ENCODE measurements at regions not wholly inside any gene's neighbourhood (a gene's known extent, or its start where the extent isn't known, plus 50 kb on each side); places are given as distances from the start of the nearest gene placed in this dataset.

- no peak overlapping the region for H3K9ac ChIP-seq (ENCODE audit: low read length)
- no peak overlapping the region for H2AK5ac ChIP-seq (ENCODE audit: low read length)
- no peak overlapping the region for H2BK12ac ChIP-seq (ENCODE audit: low read length)
- H4K91ac ChIP-seq (ENCODE audit: low read depth, low read length) = no peak overlapping the region
- no peaks in the 10 kb centered on the region for H3K27me3 ChIP-seq (ENCODE audit: insufficient read depth, low read length)
- no peaks in the 10 kb centered on the region for H3K36me3 ChIP-seq (ENCODE audit: control insufficient read depth in 1 of 2, insufficient read depth in 2 of 2, low read length in 2 of 2)
- H2BK120ac ChIP-seq (ENCODE audit: insufficient read depth, low read length, poor library complexity) = no peak overlapping the region
- no peak overlapping the region for H3K14ac ChIP-seq (ENCODE audit: low read length)
- no peak overlapping the region for H3K4ac ChIP-seq (ENCODE audit: low read depth, low read length)
- no peak overlapping the region for H4K8ac ChIP-seq (ENCODE audit: low read depth, low read length)
- no peak overlapping the region for H2BK5ac ChIP-seq (ENCODE audit: low read depth, low read length, poor library complexity)
- no peak overlapping the region for H3K18ac ChIP-seq (ENCODE audit: low read length)
- H4K12ac ChIP-seq (ENCODE audit: low read depth, low read length) = no peak overlapping the region
- no peaks in the 10 kb centered on the region for H3K79me2 ChIP-seq (ENCODE audit: control insufficient read depth, insufficient read depth, low read length, poor library complexity)
- no peaks in the 10 kb centered on the region for H3K79me1 ChIP-seq (ENCODE audit: low read length)
- no peak overlapping the region for H3K23ac ChIP-seq (ENCODE audit: low read length)
- peak; percentile 51 to 64 for DNase-seq
- no peak overlapping the region for H3K27ac ChIP-seq (ENCODE audit: low read depth, low read length)
- H3K4me2 ChIP-seq (ENCODE audit: low read length) = no peak overlapping the region
- WGBS (ENCODE audit: extremely low coverage, insufficient coverage, insufficient read length) = no CpG with 5 or more reads among the region's 7 CpGs
- no peaks in the 10 kb centered on the region for H3K4me1 ChIP-seq (ENCODE audit: control insufficient read depth in 1 of 2, insufficient read depth in 2 of 2, low read length in 2 of 2)
- no peak overlapping the region for H2AFZ ChIP-seq (ENCODE audit: insufficient read depth, low read length, poor library complexity)
- H3K9me3 ChIP-seq (ENCODE audit: insufficient read depth, low read depth, low read length) = no peaks in the 10 kb centered on the region
- no peak overlapping the region for H3K4me3 ChIP-seq (ENCODE audit: low read depth, low read length)
Measured at GRCh38 chr7:54831644-54832095, 72.7 kb upstream of the SEC61G start.

- no CpG with 5 or more reads among the region's 39 CpGs for WGBS (ENCODE audit: extremely low coverage, insufficient coverage, insufficient read length)
- H2AFZ ChIP-seq (ENCODE audit: insufficient read depth, low read length, poor library complexity) = no peak overlapping the region
- H3K9me3 ChIP-seq (ENCODE audit: insufficient read depth, low read depth, low read length) = no peaks in the 10 kb centered on the region
Measured at GRCh38 chr7:54833001-54833467, 74.0 kb upstream of the SEC61G start.

GRCh38 chr7:54837168-54837567 is 78.2 kb upstream of the SEC61G start:
- H3K9me3 ChIP-seq (ENCODE audit: insufficient read depth, low read depth, low read length) = no peaks in the 10 kb centered on the region
- no peak overlapping the region for H2BK5ac ChIP-seq (ENCODE audit: low read depth, low read length, poor library complexity)
- H4K91ac ChIP-seq (ENCODE audit: low read depth, low read length) = no peak overlapping the region
- H3K79me1 ChIP-seq (ENCODE audit: low read length) = no peaks in the 10 kb centered on the region
- no peak overlapping the region for H2BK12ac ChIP-seq (ENCODE audit: low read length)
- H3K79me2 ChIP-seq (ENCODE audit: control insufficient read depth, insufficient read depth, low read length, poor library complexity) = no peaks in the 10 kb centered on the region
- H4K8ac ChIP-seq (ENCODE audit: low read depth, low read length) = no peak overlapping the region
- no peak overlapping the region for H3K23ac ChIP-seq (ENCODE audit: low read length)
- no peak overlapping the region for H3K18ac ChIP-seq (ENCODE audit: low read length)
- peak in 1 of 2 donors; percentile 9 for DNase-seq
- H3K4me3 ChIP-seq (ENCODE audit: low read depth, low read length) = no peak overlapping the region
- H3K36me3 ChIP-seq (ENCODE audit: control insufficient read depth in 1 of 2, insufficient read depth in 2 of 2, low read length in 2 of 2) = no peaks in the 10 kb centered on the region
- no peaks in the 10 kb centered on the region for H3K4me1 ChIP-seq (ENCODE audit: control insufficient read depth in 1 of 2, insufficient read depth in 2 of 2, low read length in 2 of 2)
- H2BK120ac ChIP-seq (ENCODE audit: insufficient read depth, low read length, poor library complexity) = no peak overlapping the region
- H3K4me2 ChIP-seq (ENCODE audit: low read length) = no peak overlapping the region
- no CpG with 5 or more reads among the region's 7 CpGs for WGBS (ENCODE audit: extremely low coverage, insufficient coverage, insufficient read length)
- no peak overlapping the region for H2AK5ac ChIP-seq (ENCODE audit: low read length)
- no peak overlapping the region for H3K9ac ChIP-seq (ENCODE audit: low read length)
- H3K27ac ChIP-seq (ENCODE audit: low read depth, low read length) = no peak overlapping the region
- H2AFZ ChIP-seq (ENCODE audit: insufficient read depth, low read length, poor library complexity) = no peak overlapping the region
- H3K14ac ChIP-seq (ENCODE audit: low read length) = no peak overlapping the region
- no peak overlapping the region for H4K12ac ChIP-seq (ENCODE audit: low read depth, low read length)
- H3K27me3 ChIP-seq (ENCODE audit: insufficient read depth, low read length) = no peaks in the 10 kb centered on the region
- H3K4ac ChIP-seq (ENCODE audit: low read depth, low read length) = no peak overlapping the region

More at GRCh38 chr7:54833001-54833467, 74.0 kb upstream of the SEC61G start:
- Histone ChIP-seq H4K8ac (ENCODE audit: low read depth, low read length) (no peak overlapping the region), H3K4me3 (ENCODE audit: low read depth, low read length) (no peak overlapping the region), H3K27ac (ENCODE audit: low read depth, low read length) (no peak overlapping the region), H3K4me1 (ENCODE audit: control insufficient read depth in 1 of 2, insufficient read depth in 2 of 2, low read length in 2 of 2) (no peaks in the 10 kb centered on the region), H3K18ac (ENCODE audit: low read length) (no peak overlapping the region), H3K4me2 (ENCODE audit: low read length) (no peak overlapping the region), H2AK5ac (ENCODE audit: low read length) (no peak overlapping the region), H3K36me3 (ENCODE audit: control insufficient read depth in 1 of 2, insufficient read depth in 2 of 2, low read length in 2 of 2) (no peaks in the 10 kb centered on the region), H3K79me1 (ENCODE audit: low read length) (no peaks in the 10 kb centered on the region), H4K12ac (ENCODE audit: low read depth, low read length) (no peak overlapping the region), H3K9ac (ENCODE audit: low read length) (no peak overlapping the region), H3K14ac (ENCODE audit: low read length) (no peak overlapping the region), H3K4ac (ENCODE audit: low read depth, low read length) (no peak overlapping the region), H3K23ac (ENCODE audit: low read length) (no peak overlapping the region), H3K27me3 (ENCODE audit: insufficient read depth, low read length) (no peaks in the 10 kb centered on the region), H3K79me2 (ENCODE audit: control insufficient read depth, insufficient read depth, low read length, poor library complexity) (no peaks in the 10 kb centered on the region), H4K91ac (ENCODE audit: low read depth, low read length) (no peak overlapping the region), H2BK5ac (ENCODE audit: low read depth, low read length, poor library complexity) (no peak overlapping the region), H2BK120ac (ENCODE audit: insufficient read depth, low read length, poor library complexity) (no peak overlapping the region), H2BK12ac (ENCODE audit: low read length) (no peak overlapping the region)
- DNase-seq = no peak

- Histone ChIP-seq H3K4me2 (ENCODE audit: low read length) (no peak overlapping the region), H3K79me2 (ENCODE audit: control insufficient read depth, insufficient read depth, low read length, poor library complexity) (no peaks in the 10 kb centered on the region), H4K91ac (ENCODE audit: low read depth, low read length) (no peak overlapping the region), H2BK120ac (ENCODE audit: insufficient read depth, low read length, poor library complexity) (no peak overlapping the region), H3K9me3 (ENCODE audit: insufficient read depth, low read depth, low read length) (no peaks in the 10 kb centered on the region), H3K9ac (ENCODE audit: low read length) (no peak overlapping the region), H2AK5ac (ENCODE audit: low read length) (no peak overlapping the region), H4K12ac (ENCODE audit: low read depth, low read length) (no peak overlapping the region), H3K4me1 (ENCODE audit: control insufficient read depth in 1 of 2, insufficient read depth in 2 of 2, low read length in 2 of 2) (no peaks in the 10 kb centered on the region), H3K79me1 (ENCODE audit: low read length) (no peaks in the 10 kb centered on the region), H3K14ac (ENCODE audit: low read length) (no peak overlapping the region), H3K27me3 (ENCODE audit: insufficient read depth, low read length) (no peaks in the 10 kb centered on the region), H4K8ac (ENCODE audit: low read depth, low read length) (no peak overlapping the region), H3K23ac (ENCODE audit: low read length) (no peak overlapping the region), H3K27ac (ENCODE audit: low read depth, low read length) (no peak overlapping the region), H3K18ac (ENCODE audit: low read length) (no peak overlapping the region), H2AFZ (ENCODE audit: insufficient read depth, low read length, poor library complexity) (no peak overlapping the region), H3K4me3 (ENCODE audit: low read depth, low read length) (no peak overlapping the region), H2BK5ac (ENCODE audit: low read depth, low read length, poor library complexity) (no peak overlapping the region), H3K4ac (ENCODE audit: low read depth, low read length) (no peak overlapping the region), H2BK12ac (ENCODE audit: low read length) (no peak overlapping the region), H3K36me3 (ENCODE audit: control insufficient read depth in 1 of 2, insufficient read depth in 2 of 2, low read length in 2 of 2) (no peaks in the 10 kb centered on the region)
- WGBS (ENCODE audit: extremely low coverage, insufficient coverage, insufficient read length) = no CpG with 5 or more reads among the region's 7 CpGs
- no peak for DNase-seq
Measured at GRCh38 chr7:54837761-54838160, 78.8 kb upstream of the SEC61G start.
